22Rv1 (cell line): ENCODE measurements at regions not wholly inside any gene's neighbourhood (a gene's known extent, or its start where the extent isn't known, plus 50 kb on each side); places are given as distances from the start of the nearest gene placed in this dataset.

Experiments
- H3K27ac ChIP-seq: fragments of 450-650 bp; 2 replicates; pipeline ENCODE4 v1.5.1; 2017
- CTCF ChIP-seq: fragments of 450-650 bp; IDR thresholded peaks from 2 replicates; pipeline ENCODE4 v1.5.1; 2017; ENCODE audit warnings: mild to moderate bottlenecking
- ZFX ChIP-seq: fragments of 450-650 bp; IDR thresholded peaks from 2 replicates; pipeline ENCODE4 v1.6.1; 2017; ENCODE audit warnings: antibody characterized with exemption, borderline replicate concordance

DNA sequence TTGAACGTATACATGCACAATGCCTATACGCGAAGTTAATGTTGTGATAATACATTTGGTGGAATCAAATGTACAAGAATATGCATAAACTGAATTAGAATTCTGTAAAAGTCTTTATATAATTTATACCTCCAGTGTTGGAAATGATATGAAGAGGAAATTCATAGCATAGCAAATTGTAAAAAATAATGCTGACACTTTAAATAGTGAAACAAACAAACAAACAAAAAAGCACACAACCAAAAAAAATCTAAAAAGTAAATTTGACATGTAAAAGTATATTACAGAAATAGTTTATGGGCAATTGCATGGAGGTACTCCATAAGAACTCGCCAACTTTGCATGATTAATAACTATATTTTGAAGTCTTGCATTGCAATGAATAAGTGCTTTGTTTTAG, 780.9 kb downstream of the TBC1D32 start:
- TF ChIP-seq CTCF = no peak
- TF ChIP-seq ZFX = no peak

DNA sequence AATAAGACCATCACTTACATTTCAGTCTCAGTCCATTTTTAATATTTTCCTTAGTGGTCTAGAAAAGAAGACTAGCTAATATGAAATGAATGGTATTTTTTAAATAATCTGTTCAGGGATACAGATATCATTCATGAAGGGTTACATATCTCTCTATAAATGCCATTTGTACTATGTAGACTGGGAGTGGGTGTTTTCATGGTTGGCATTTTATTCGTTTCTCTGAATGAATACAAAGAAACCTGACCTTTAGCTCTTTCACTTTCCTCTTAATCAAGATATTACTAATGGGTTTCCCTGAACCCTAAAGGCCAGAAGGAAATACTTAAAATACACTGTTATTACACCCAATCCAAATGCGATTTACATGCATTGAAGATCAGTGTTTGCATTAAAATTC, 788.9 kb downstream of the TBC1D32 start:
- H3K27ac ChIP-seq = no peak overlapping the region
- no peak for TF ChIP-seq ZFX
- TF ChIP-seq CTCF = no peak

More for the DNA sequence above, 780.9 kb downstream of the TBC1D32 start:
- H3K27ac ChIP-seq = no peak overlapping the region

GRCh38 chr6:120534954-120535353, 799.3 kb downstream of the TBC1D32 start:
- no peak for TF ChIP-seq CTCF
- no peak for TF ChIP-seq ZFX
- H3K27ac ChIP-seq = no peak overlapping the region

DNA sequence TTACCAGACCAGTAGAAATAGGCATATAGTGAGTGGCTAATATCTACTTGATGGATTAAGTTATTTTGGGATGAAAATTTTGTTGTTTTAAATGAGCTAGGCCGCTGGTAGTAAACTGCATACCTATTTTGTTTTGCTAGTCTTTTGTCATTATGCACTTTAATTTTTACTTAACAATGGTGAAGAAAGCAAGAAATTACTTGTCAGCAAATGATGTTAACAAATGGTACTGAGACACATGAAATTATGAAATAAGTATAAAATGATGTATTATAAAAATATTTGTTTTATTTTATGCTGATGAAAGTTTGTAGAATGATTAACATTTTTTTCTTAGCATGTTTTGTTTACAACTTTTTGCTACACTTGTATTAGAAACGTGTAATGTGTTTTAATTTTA, 807.7 kb downstream of the TBC1D32 start:
- TF ChIP-seq ZFX (no peak), CTCF (no peak)
- no peak overlapping the region for H3K27ac ChIP-seq

DNA sequence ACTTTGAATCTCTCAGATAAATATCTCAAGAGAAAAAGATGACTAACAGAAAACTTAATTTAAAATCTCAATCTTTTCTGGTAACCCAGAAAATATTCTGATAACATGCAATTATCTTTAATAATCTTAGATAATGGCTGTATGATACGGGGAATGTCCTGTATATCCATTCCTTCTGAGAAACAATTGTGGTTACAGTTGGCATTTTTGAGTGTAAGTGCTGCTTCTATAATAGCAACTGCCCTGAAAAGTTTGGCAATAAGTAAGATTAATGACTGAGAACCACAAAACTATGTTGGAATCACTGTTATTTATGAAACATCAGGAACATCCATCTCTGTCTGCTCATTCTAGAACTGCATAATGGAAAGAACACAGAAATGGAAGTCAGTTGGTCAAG, 819.7 kb downstream of the TBC1D32 start:
- H3K27ac ChIP-seq = no peak overlapping the region
- TF ChIP-seq ZFX = no peak
- no peak for TF ChIP-seq CTCF

GRCh38 chr6:120511712-120512111, 822.6 kb downstream of the TBC1D32 start:
- no peak overlapping the region for H3K27ac ChIP-seq
- TF ChIP-seq CTCF = no peak
- TF ChIP-seq ZFX = no peak

DNA sequence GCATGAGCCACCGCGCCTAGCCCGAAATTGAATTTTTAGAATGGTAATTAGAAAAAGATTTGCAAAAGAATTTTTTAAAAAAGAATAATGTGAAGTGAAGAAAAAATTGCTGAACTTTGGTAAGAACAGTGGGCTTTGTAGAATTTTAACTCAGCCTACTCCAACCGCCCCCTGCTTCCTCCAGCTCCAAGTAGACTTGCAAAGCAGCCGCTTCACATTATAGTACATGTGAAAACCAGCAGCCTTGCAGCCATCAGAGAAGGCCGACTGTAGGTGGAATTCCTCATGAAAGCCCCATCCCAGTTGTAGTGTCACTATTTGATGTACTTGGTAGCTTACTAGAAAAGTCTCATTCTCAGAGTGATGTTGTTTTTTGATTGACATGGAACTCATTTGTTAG, 835.6 kb downstream of the TBC1D32 start:
- no peak for TF ChIP-seq CTCF
- TF ChIP-seq ZFX = no peak
- H3K27ac ChIP-seq = no peak overlapping the region
